Neural cell (in vitro differentiated cells): ENCODE measurements at regions not wholly inside any gene's neighbourhood (a gene's known extent, or its start where the extent isn't known, plus 50 kb on each side); places are given as distances from the start of the nearest gene placed in this dataset.

Experiments used
- H2AFZ ChIP-seq: fragments of 200-600, 300-800 bp; sonication (generic), shearing (Covaris generic); 2 replicates; pipeline ENCODE4 v1.6.0; 2014; ENCODE audit warnings: low read depth, mild to moderate bottlenecking, antibody characterized with exemption, low read length, moderate library complexity
- H3F3A ChIP-seq: fragments of 200-600 bp; shearing (Covaris generic); 2 replicates; pipeline ENCODE4 v1.6.1; 2016; ENCODE audit warnings: mild to moderate bottlenecking, moderate library complexity, mixed read lengths, antibody characterized with exemption, low read length; ENCODE audit not compliant: insufficient read depth, poor library complexity, severe bottlenecking
- H3K27ac ChIP-seq: fragments of 200-600, 300-800 bp; sonication (generic), shearing (Covaris generic); 2 replicates; pipeline ENCODE4 v1.5.1; 2014; ENCODE audit warnings: mild to moderate bottlenecking, low read length, moderate library complexity
- H3K27me3 ChIP-seq: fragments of 300-800, 200-600 bp; sonication (generic), shearing (Covaris generic); 2 replicates; pipeline ENCODE4 v1.6.0; 2014; ENCODE audit warnings: mild to moderate bottlenecking, low read depth, low read length, moderate library complexity; ENCODE audit not compliant: insufficient read depth
- H3K36me3 ChIP-seq: fragments of 300-800, 200-600 bp; sonication (generic), shearing (Covaris generic); 2 replicates; pipeline ENCODE4 v1.5.1; 2014; ENCODE audit warnings: mild to moderate bottlenecking, antibody characterized with exemption, low read length, moderate library complexity; ENCODE audit not compliant: insufficient read depth
- H3K4me2 ChIP-seq: fragments of 300-800, 200-600 bp; sonication (generic), shearing (Covaris generic); 2 replicates; pipeline ENCODE4 v1.6.0; 2014; ENCODE audit warnings: mild to moderate bottlenecking, low read length
- H3K4me3 ChIP-seq: fragments of 300-800, 200-600 bp; sonication (generic), shearing (Covaris generic); 2 replicates; pipeline ENCODE4 v1.5.1; 2014; ENCODE audit warnings: mild to moderate bottlenecking, low read length, moderate library complexity
- H3K79me2 ChIP-seq: fragments of 200-600 bp; shearing (Covaris generic); replicated peaks from 2 replicates; pipeline ENCODE4 v1.6.0; 2014; ENCODE audit warnings: mild to moderate bottlenecking, low read length, moderate library complexity; ENCODE audit not compliant: insufficient read depth
- H3K9ac ChIP-seq: fragments of 300-800, 200-600 bp; sonication (generic), shearing (Covaris generic); 2 replicates; pipeline ENCODE4 v1.6.1; 2016; ENCODE audit warnings: mild to moderate bottlenecking, low read length, mixed read lengths
- H3K9me2 ChIP-seq: fragments of 200-600 bp; shearing (Covaris generic); 2 replicates; pipeline ENCODE4 v1.6.1; 2016; ENCODE audit warnings: mild to moderate bottlenecking, low read length, mixed read lengths; ENCODE audit not compliant: insufficient read depth
- H3K9me3 ChIP-seq: fragments of 200-600, 300-800 bp; sonication (generic), shearing (Covaris generic); 2 replicates; pipeline ENCODE4 v1.6.1; 2016; ENCODE audit warnings: mild to moderate bottlenecking, mixed run types, low read length, moderate library complexity, mixed read lengths
- H4K20me1 ChIP-seq: fragments of 200-600 bp; shearing (Covaris generic); 2 replicates; pipeline ENCODE4 v1.6.1; 2016; ENCODE audit warnings: mild to moderate bottlenecking, mixed run types; ENCODE audit not compliant: insufficient read depth
- CTCF ChIP-seq: fragments of 450-650 bp; IDR thresholded peaks from 2 replicates; pipeline ENCODE4 v1.5.1; 2014; ENCODE audit warnings: antibody characterized with exemption, mild to moderate bottlenecking, moderate library complexity; ENCODE audit not compliant: poor library complexity, severe bottlenecking
- EP300 ChIP-seq: fragments of 450-650 bp; conservative IDR thresholded peaks from 2 replicates; pipeline ENCODE4 v1.6.1; 2014; ENCODE audit warnings: antibody characterized with exemption, mild to moderate bottlenecking, moderate library complexity; ENCODE audit not compliant: poor library complexity, severe bottlenecking
- EZH2 ChIP-seq: fragments of 200-600, 300-800 bp; shearing (Covaris generic), sonication (generic); IDR thresholded peaks from 2 replicates; pipeline ENCODE4 v1.6.1; 2014; ENCODE audit warnings: antibody characterized with exemption, low read length, borderline replicate concordance, mild to moderate bottlenecking; ENCODE audit not compliant: insufficient read depth, poor library complexity, severe bottlenecking
- MXI1 ChIP-seq: fragments of 450-650 bp; conservative IDR thresholded peaks from 2 replicates; pipeline ENCODE4 v1.6.1; 2014; ENCODE audit warnings: antibody characterized with exemption, mild to moderate bottlenecking; ENCODE audit not compliant: poor library complexity, severe bottlenecking
- POLR2AphosphoS5 ChIP-seq: IDR thresholded peaks from 2 replicates; pipeline ENCODE4 v1.6.1; 2012
- RAD21 ChIP-seq: fragments of 450-650 bp; conservative IDR thresholded peaks from 2 replicates; pipeline ENCODE4 v1.6.1; 2014; ENCODE audit warnings: antibody characterized with exemption, mild to moderate bottlenecking, moderate library complexity
- REST ChIP-seq: IDR thresholded peaks from 2 replicates; pipeline ENCODE4 v1.6.1; 2012; ENCODE audit warnings: borderline replicate concordance
- SMC3 ChIP-seq: fragments of 450-650 bp; conservative IDR thresholded peaks from 2 replicates; pipeline ENCODE4 v1.6.1; 2014; ENCODE audit warnings: antibody characterized with exemption, mild to moderate bottlenecking, moderate library complexity; ENCODE audit not compliant: poor library complexity
- TAF1 ChIP-seq: IDR thresholded peaks from 2 replicates; pipeline ENCODE4 v1.6.1; 2012; ENCODE audit warnings: low read depth

DNA sequence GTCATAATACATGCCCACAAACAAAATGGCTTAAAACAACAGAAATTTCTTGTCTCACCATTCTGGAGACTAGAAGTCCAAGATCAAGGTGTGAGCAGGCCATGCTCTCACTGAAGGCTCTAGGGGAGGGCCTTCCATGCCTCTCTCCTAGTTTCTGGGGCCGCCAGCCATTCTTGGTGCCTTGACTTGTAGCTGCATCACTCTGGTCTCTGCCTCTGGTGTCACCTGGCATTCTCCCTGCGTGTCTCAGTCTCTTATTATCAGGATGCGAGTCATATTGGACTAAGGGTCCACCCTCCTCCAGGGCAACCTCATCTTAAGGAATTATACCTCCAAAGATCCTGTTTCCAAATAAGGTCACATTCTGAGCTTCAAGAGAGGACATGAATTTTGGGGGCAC is 76.1 kb downstream of the KCNF1 start:
- H3K9ac ChIP-seq: no peak overlapping the region
- H4K20me1 ChIP-seq: no peaks in the 10 kb centered on the region
- no peaks in the 10 kb centered on the region for H3K79me2 ChIP-seq
- no peak for TF ChIP-seq REST
- no peaks in the 10 kb centered on the region for H3K9me3 ChIP-seq
- H3K36me3 ChIP-seq: no peaks in the 10 kb centered on the region
- H3F3A ChIP-seq: no peaks in the 10 kb centered on the region
- no peaks in the 10 kb centered on the region for H3K27me3 ChIP-seq
- H3K4me2 ChIP-seq: no peak overlapping the region
- H2AFZ ChIP-seq: no peak overlapping the region
- H3K9me2 ChIP-seq: no peaks in the 10 kb centered on the region
- H3K4me3 ChIP-seq: no peak overlapping the region
- no peak overlapping the region for H3K27ac ChIP-seq

DNA sequence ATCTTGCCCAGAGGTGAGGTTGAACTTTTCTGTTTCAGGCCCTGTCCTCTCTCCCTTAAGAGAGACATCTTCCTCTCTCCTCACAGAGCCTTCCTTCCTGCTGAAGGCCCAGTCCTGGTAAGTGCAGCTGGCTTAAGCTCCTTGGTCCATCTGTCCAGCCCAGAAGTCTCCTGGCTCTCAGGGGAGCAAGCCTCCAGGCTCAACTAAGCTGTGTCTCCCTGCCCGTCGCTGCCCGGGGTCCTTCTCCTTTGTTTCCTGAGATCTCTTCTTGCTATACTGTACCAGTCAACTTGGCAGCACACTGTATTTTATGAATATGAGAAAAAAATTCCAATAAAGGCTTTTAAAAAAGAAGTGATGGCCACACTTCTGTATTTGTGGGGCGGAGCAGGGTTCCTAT is 77.4 kb downstream of the KCNF1 start:
- no peak overlapping the region for H3K27ac ChIP-seq
- no peaks in the 10 kb centered on the region for H3K27me3 ChIP-seq
- no peak overlapping the region for H3K4me2 ChIP-seq
- H3K9ac ChIP-seq: no peak overlapping the region
- no peak overlapping the region for H3K4me3 ChIP-seq
- H3K9me2 ChIP-seq: no peaks in the 10 kb centered on the region
- no peaks in the 10 kb centered on the region for H3K9me3 ChIP-seq
- H3K79me2 ChIP-seq: no peaks in the 10 kb centered on the region
- H2AFZ ChIP-seq: no peak overlapping the region
- no peaks in the 10 kb centered on the region for H3F3A ChIP-seq
- TF ChIP-seq TAF1 (no peak), POLR2AphosphoS5 (no peak), EZH2 (no peak), CTCF (no peak), SMC3 (no peak), EP300 (no peak), RAD21 (no peak), MXI1 (no peak), REST (no peak)
- H3K36me3 ChIP-seq: no peaks in the 10 kb centered on the region
- H4K20me1 ChIP-seq: no peaks in the 10 kb centered on the region
